A549 (cell line): ENCODE measurements at regions not wholly inside any gene's neighbourhood (a gene's known extent, or its start where the extent isn't known, plus 50 kb on each side); places are given as distances from the start of the nearest gene placed in this dataset.

ENCODE experiments used
- ATAC-seq, 2 experiments: fragments of 200-7000 bp in 1 of 2; fragments of >200 bp in 1 of 2; cut with Nextera tagmentation in 1 of 2; cut with Tn5 transposase in 1 of 2; 3 replicates each; pipeline versions ENCODE4 v1.8.0 to v1.9.1; 2018 to 2020; ENCODE audit warnings: mild to moderate bottlenecking in 1 of 2, moderate library complexity in 1 of 2
- CTCF ChIA-PET: fragments of 300-600 bp; sonication (Branson Sonifier 250); formaldehyde crosslinking; extraction: SDS; loops from one replicate; lab custom pipeline; 2021; ENCODE audit warnings: antibody characterized with exemption, inconsistent platforms; lab: Yijun Ruan, JAX
- POLR2A ChIA-PET: fragments of 350-600 bp; formaldehyde crosslinking; extraction: SDS; loops from one replicate; lab custom pipeline; 2021; ENCODE audit warnings: antibody characterized with exemption, inconsistent platforms; lab: Yijun Ruan, JAX
- DNase-seq, 2 experiments: peaks; one replicate each; pipeline versions ENCODE4 v3.0.0 to v3.0.0-alpha.2; 2011 to 2016; ENCODE audit warnings: low read depth in 1 of 2, low spot score in 1 of 2
- FAIRE-seq: peaks from 2 replicates; lab custom pipeline; 2011; peaks lifted over from hg19 to GRCh38; lab: Jason Lieb, UNC
- H3K27ac ChIP-seq, 2 experiments: fragments of >200 bp; sonication (Bioruptor Twin); formaldehyde crosslinking; 3 replicates each; pipeline ENCODE4 v1.5.1; 2016 to 2017
- H3K4me1 ChIP-seq: fragments of >200 bp; sonication (Bioruptor Twin); formaldehyde crosslinking; 3 replicates; pipeline ENCODE4 v1.6.1; 2016
- H3K4me2 ChIP-seq: fragments of >200 bp; sonication (Bioruptor Twin); formaldehyde crosslinking; 3 replicates; pipeline ENCODE4 v1.6.1; 2016
- H3K4me3 ChIP-seq: fragments of >200 bp; sonication (Bioruptor Twin); formaldehyde crosslinking; 3 replicates; pipeline ENCODE4 v1.5.1; 2016
- H3K9me3 ChIP-seq: fragments of >200 bp; sonication (Bioruptor Twin); formaldehyde crosslinking; 3 replicates; pipeline ENCODE4 v1.6.1; 2016
- ATOH8 ChIP-seq: fragments of 250-450 bp; sonication (Bioruptor Pico); IDR thresholded peaks from 2 replicates; pipeline ENCODE4 v1.5.0; 2020; ENCODE audit warnings: low read depth, mild to moderate bottlenecking, moderate library complexity
- CBX2 ChIP-seq: fragments of 200-600 bp; sonication (generic); IDR thresholded peaks from 2 replicates; pipeline ENCODE4 v1.6.1; 2016; ENCODE audit warnings: low read depth, mild to moderate bottlenecking, borderline replicate concordance
- CBX8 ChIP-seq: fragments of 200-600 bp; sonication (generic); IDR thresholded peaks from 2 replicates; pipeline ENCODE4 v1.6.1; 2016
- CTCF ChIP-seq: fragments of >200 bp; sonication (Bioruptor Twin); formaldehyde crosslinking; IDR thresholded peaks from 3 replicates; pipeline ENCODE4 v1.5.1; 2016
- HDAC2 ChIP-seq: fragments of 200-600 bp; sonication (generic); IDR thresholded peaks from 2 replicates; pipeline ENCODE4 v1.6.1; 2016
- HES2 ChIP-seq: fragments of >200 bp; sonication (Bioruptor Twin); formaldehyde crosslinking; IDR thresholded peaks from 2 replicates; pipeline ENCODE4 v1.6.1; 2016
- HOXB13 ChIP-seq: fragments of 250-450 bp; sonication (Bioruptor Pico); IDR thresholded peaks from 2 replicates; pipeline ENCODE4 v1.5.0; 2020; ENCODE audit warnings: low read depth, mild to moderate bottlenecking, moderate library complexity
- KDM1A ChIP-seq: fragments of 200-600 bp; sonication (generic); IDR thresholded peaks from 2 replicates; pipeline ENCODE4 v1.6.1; 2016; ENCODE audit warnings: low read depth, mild to moderate bottlenecking
- MAFK ChIP-seq: fragments of 450-650 bp; IDR thresholded peaks from 2 replicates; pipeline ENCODE4 v1.6.1; 2014; ENCODE audit not compliant: partially characterized antibody
- MAX ChIP-seq: IDR thresholded peaks from 2 replicates; pipeline ENCODE4 v1.6.1; 2012
- PBX3 ChIP-seq: IDR thresholded peaks from 2 replicates; pipeline ENCODE4 v1.6.1; 2012
- RAD21 ChIP-seq, 2 experiments: fragments of >200 bp in 1 of 2; sonication (Bioruptor Twin) in 1 of 2; formaldehyde crosslinking in 1 of 2; IDR thresholded peaks in 1 of 2; conservative IDR thresholded peaks in 1 of 2; 2 replicates in 1 of 2; 3 replicates in 1 of 2; pipeline ENCODE4 v1.6.1; 2012 to 2018; ENCODE audit warnings: inconsistent platforms in 1 of 2
- REST ChIP-seq: fragments of 200-600 bp; sonication (generic); IDR thresholded peaks from 2 replicates; pipeline ENCODE4 v1.6.1; 2016; ENCODE audit warnings: antibody characterized with exemption, mild to moderate bottlenecking, moderate library complexity
- SMC3 ChIP-seq: fragments of >200 bp; sonication (Bioruptor Twin); formaldehyde crosslinking; IDR thresholded peaks from 3 replicates; pipeline ENCODE4 v1.6.1; 2018; ENCODE audit warnings: inconsistent platforms
- SREBF2 ChIP-seq: fragments of 450-650 bp; IDR thresholded peaks from 2 replicates; pipeline ENCODE4 v1.6.1; 2014; ENCODE audit warnings: mild to moderate bottlenecking, moderate library complexity
- TP53 ChIP-seq: fragments of 250-450 bp; sonication (Bioruptor Pico); IDR thresholded peaks from 2 replicates; pipeline ENCODE4 v1.5.0; 2021; ENCODE audit warnings: mild to moderate bottlenecking, moderate library complexity
- WGBS: methylation state at CpG from one replicate; pipeline ENCODE4 v1.1.6; 2017; ENCODE audit errors: missing lambda C conversion rate; 5-methylcytosine and 5-hydroxymethylcytosine counted together

GRCh38 chr5:174316326-174316725 lies 270.8 kb downstream of the NSG2 start (continued):
- TF ChIP-seq CTCF, result no peak
- no peak for TF ChIP-seq REST
- no peak for TF ChIP-seq HOXB13
- TF ChIP-seq MAX, result no peak
- no peak for TF ChIP-seq ATOH8
- TF ChIP-seq KDM1A, result no peak
- no peak for TF ChIP-seq TP53
- TF ChIP-seq SREBF2, result no peak
- TF ChIP-seq, all 56 proteins: peak for 0

- Histone ChIP-seq H3K9me3 (no peaks in the 10 kb centered on the region; the same call in 2 of the 3 replicates), H3K4me3 (no peak overlapping the region), H3K27ac (no peak overlapping the region), H3K4me2 (peak overlapping the region; percentile 33), H3K4me1 (no peaks in the 10 kb centered on the region)
- ATAC-seq (peak; percentile 83 to 98), DNase-seq (peak; percentile 60 to 68), FAIRE-seq (no peak)
- TF ChIP-seq CTCF (peak; percentile 79), SMC3 (peak; percentile 82), HES2 (no peak), RAD21 (conservative IDR thresholded peaks at IDR 0.05 in 1 of 2, IDR thresholded peaks at IDR 0.05 in 1 of 2) (peak; percentile 94 to 95), HDAC2 (no peak), CBX2 (no peak)
- WGBS, result 13% methylated on average over 10 of the region's 11 CpGs
- POLR2A ChIA-PET, result interaction anchor here (0.6 kb wide), 1 partner anchor 22 kb away, joined by 4 read pairs; no protein-coding TSS in a partner anchor
- CTCF ChIA-PET, result interaction anchor here (0.6 to 18.6 kb wide), 87 partner anchors 8 to 1610 kb away, joined by 3 to 422 read pairs (median 4); partner anchors contain the start of genes BOD1, NSG2 and STC2
Observed at GRCh38 chr5:174317256-174317894, 271.9 kb downstream of the NSG2 start.

GRCh38 chr5:174318578-174318977 lies 273.1 kb downstream of the NSG2 start:
- ChIA-PET POLR2A (no interaction called here), CTCF (interaction anchor here (1.2 to 18.6 kb wide), 10 partner anchors 7 to 1025 kb away, joined by 3 to 422 read pairs (median 14); partner anchors contain the start of gene NSG2)
- H3K4me2 ChIP-seq, result no peak overlapping the region
- no peaks in the 10 kb centered on the region; the same call in 2 of the 3 replicates for H3K9me3 ChIP-seq
- FAIRE-seq (no peak), DNase-seq (no peak), ATAC-seq (no peak)
- TF ChIP-seq PBX3 (no peak), MAFK (peak; percentile 78), CBX8 (no peak)
- H3K4me1 ChIP-seq, result no peaks in the 10 kb centered on the region
- no peak overlapping the region for H3K4me3 ChIP-seq
- H3K27ac ChIP-seq, result no peak overlapping the region
